ENCODE measurements at regions not wholly inside any gene's neighbourhood (a gene's known extent, or its start where the extent isn't known, plus 50 kb on each side); places are given as distances from the start of the nearest gene placed in this dataset.

GRCh38 chr2:139628931-139629330 is 848.7 kb upstream of the NXPH2 start:
- TF ChIP-seq POLR2AphosphoS5 (IDR thresholded peaks at IDR 0.05) (no peak), POLR2A (IDR thresholded peaks at IDR 0.05) (no peak), CTCF (IDR thresholded peaks at IDR 0.05) (no peak)
